Head of caudate nucleus (tissue), 42 donors: ENCODE measurements at regions not wholly inside any gene's neighbourhood (a gene's known extent, or its start where the extent isn't known, plus 50 kb on each side); places are given as distances from the start of the nearest gene placed in this dataset.

Experiments used
- DNase-seq, 42 donors: peaks; one replicate each; pipeline versions ENCODE4 v3.0.0 to v3.0.0-alpha.2; 2020 to 2021; ENCODE audit warnings: mixed read lengths in 7 of 42
- intact Hi-C: fragments of 100-400 bp; cut with DNase I; formaldehyde crosslinking; loops from one replicate; pipeline ENCODE4 v1.15.0; 2022

DNA sequence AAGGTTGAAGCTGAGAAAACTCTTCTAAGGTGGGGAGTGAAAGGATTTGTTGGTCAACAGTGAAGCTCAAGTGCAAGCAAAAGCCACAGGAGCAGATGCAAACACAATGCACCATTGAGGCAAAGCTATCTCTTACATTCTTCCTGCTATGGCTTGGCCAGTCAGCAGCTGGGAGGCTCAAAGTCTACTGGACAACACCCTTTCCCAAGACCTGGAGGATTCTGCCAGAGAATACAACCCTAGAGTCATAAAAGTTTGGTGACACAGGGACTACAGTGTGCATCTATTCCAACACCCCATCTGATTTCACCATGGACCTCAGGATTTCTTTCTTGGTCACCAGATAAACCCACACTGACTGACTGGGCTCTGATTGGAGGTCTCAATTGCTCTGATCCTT, 342.0 kb downstream of the HRH4 start:
- DNase-seq = no peak
- intact Hi-C loops = no loop called here

DNA sequence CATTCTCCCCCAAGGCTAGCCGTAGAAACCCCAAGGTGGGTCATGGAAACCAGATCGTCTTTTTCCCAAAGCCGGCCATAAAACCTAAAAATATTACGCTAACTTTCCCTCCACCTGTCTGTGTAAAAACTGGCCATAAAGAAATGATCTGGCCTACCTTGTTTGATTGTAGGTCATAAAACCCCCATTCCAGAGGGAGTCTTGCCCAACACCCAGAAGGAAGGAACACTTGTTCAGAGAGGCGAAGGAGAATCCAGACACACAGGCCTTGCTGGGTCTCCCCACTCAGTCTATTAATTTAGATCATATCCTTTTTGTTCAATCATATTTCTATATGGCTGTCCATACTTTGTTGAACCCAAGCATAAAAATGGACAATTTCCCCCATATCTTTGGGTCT, 344.7 kb downstream of the HRH4 start:
- no peak for DNase-seq
- intact Hi-C loops = no loop called here

DNA sequence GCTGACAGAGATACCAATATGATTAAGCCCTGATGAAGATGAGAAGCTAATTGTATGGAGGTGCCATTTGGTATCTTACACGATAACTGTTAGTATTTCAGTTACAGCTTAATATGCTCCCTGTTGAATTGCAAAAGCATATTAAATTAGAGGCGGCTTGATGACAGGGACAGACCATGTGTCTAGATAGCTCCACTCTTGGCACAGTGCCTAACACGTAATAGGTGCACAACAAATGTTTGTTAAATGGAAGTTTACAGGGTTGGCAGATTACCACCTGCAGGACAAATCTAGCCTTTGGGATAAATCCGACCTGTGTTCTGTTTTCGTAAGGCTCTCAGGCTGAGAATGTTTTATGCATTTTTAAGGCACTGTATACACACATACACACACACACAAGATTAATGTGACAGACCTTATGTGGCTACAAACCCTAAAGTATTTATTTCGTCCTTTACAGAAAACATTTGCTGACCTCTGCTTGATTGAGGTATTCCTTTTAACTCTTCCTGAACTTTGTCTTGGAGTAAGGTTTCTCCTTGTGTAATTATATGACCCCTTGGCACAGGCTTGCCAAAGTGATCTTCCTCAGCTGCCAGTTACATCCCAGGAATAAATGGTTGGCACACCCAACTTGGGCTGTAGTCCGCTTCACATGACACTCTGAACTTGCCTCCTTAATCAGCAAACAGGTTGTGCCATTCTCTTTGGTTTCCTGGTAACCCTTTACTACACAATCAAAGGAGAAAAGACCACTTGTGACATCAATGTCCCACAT, 348.9 kb downstream of the HRH4 start:
- intact Hi-C loops = no loop called here
- no peak for DNase-seq

GRCh38 chr18:24810561-24811305, 350.3 kb downstream of the HRH4 start:
- intact Hi-C loops = no loop called here
- DNase-seq = no peak

GRCh38 chr18:24811950-24812681, 351.7 kb downstream of the HRH4 start:
- intact Hi-C loops = no loop called here
- no peak for DNase-seq

GRCh38 chr18:24814521-24814920, 354.1 kb downstream of the HRH4 start:
- intact Hi-C loops = no loop called here
- DNase-seq = peak in 5 of 42 donors; percentile 7 to 37 (median 15)

GRCh38 chr18:24817150-24817549, 356.7 kb downstream of the HRH4 start:
- no peak for DNase-seq
- intact Hi-C loops = no loop called here

GRCh38 chr18:24817587-24818371, 357.3 kb downstream of the HRH4 start:
- intact Hi-C loops = no loop called here
- peak in 12 of 42 donors; percentile 4 to 37 (median 10) for DNase-seq

- intact Hi-C loops = no loop called here
- peak in 2 of 42 donors; percentile 4 to 14 for DNase-seq
These were observed 358.0 kb downstream of the HRH4 start for GRCh38 chr18:24818441-24818840.

DNA sequence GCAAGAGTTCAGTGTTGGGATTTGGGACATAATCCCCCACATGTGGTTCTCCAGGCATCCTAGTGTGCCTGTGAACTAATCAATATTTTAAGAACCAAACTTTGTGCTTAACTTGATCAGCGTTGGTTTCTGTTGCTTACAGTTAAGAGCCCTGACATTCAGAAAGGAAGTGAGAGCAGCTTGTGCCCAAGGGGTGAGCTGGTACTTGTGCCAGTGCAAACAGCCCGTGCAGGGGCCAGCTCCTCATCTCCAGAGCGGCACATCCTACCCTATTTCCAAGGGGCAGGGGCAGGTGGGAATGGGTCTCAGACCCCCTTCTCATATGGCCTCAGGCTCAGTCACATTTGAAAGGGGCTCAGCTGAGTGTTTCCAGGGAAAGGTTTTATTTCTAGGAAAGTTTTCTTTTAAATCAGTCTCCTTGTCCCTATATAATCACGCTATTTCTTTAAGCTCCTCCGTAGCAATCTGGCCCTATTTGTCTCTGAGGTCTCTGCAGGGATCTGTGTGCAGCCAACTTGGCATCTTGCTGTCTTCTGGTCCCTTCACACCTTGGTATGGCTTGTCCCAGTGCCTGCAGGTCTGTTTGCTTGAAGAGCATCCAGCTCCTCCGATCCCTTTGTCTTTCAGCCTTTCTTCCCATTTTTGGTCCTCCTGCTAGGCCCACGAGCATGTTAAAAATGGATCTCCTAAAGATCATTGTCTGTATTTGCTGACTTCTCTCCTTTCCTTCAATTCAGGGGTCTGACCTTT, 358.9 kb downstream of the HRH4 start:
- intact Hi-C loops = no loop called here

DNA sequence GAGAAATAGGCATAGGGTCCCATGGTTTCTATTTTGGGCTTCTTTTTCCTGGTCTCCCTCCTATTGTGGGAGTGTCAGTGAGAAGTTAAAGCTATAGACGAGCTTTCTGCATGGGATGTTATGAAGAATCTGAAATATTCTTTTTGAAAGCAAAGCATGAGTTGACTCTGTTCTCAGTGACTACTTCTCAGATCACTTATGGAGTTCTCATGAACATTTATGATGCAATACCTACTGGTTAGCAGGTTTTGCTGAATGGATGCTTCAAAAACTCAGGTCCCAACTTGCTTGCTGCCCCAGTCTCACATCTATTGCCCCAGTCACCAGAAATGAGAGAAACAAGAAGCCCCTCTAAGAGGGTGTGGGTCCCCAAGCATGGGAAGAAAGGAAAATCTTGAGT, 365.0 kb downstream of the HRH4 start:
- DNase-seq = no peak
- intact Hi-C loops = no loop called here

More for the DNA sequence above, 358.9 kb downstream of the HRH4 start:
- DNase-seq = peak in 1 of 42 donors; percentile 18

DNA sequence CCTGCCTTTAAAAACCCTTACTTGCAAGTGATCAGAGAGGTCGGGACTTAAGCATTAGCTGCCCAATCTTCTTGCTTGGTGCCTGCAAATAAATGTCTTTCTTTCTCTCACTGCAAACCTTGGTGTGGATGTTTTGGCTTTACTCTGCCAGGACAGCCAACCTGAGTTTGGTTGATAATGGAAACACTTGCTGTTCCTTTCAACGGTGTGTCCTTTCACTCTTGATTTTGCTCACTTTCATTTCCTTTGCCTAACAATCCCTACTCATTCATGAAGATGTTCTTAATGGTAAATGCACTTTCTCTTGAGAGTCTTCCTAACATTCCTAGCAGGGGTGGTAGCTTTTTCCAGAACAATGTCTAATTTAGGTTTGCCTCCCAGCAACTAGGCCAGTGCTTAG, 366.2 kb downstream of the HRH4 start:
- intact Hi-C loops = no loop called here
- no peak for DNase-seq

- intact Hi-C loops = no loop called here
- no peak for DNase-seq
These were observed 367.1 kb downstream of the HRH4 start for GRCh38 chr18:24827501-24827900.

DNA sequence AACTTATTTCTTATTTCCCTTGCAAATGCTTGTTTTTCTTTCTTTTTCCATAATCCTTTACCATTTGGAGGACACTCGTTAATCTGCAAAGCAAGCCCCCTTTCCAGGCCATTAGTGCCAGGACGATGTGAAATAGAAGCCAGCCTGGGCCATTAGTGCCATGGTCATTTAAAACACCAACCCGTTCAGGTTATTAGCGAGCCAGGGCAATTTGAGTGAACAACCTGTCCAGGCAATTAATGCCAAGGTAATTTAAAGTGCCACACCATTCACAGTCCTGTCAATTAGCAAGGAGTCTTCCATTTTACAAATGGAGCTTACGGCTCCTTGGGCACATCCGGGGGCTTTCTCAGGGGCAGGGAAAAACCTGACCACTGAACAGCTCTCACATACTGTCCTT, 370.6 kb downstream of the HRH4 start:
- no peak for DNase-seq

GRCh38 chr18:24831871-24832665, 371.6 kb downstream of the HRH4 start:
- intact Hi-C loops = no loop called here
- DNase-seq = no peak

More for the DNA sequence above, 370.6 kb downstream of the HRH4 start:
- intact Hi-C loops = no loop called here

GRCh38 chr18:24835751-24836150, 375.3 kb downstream of the HRH4 start:
- DNase-seq = no peak
- intact Hi-C loops = no loop called here

DNA sequence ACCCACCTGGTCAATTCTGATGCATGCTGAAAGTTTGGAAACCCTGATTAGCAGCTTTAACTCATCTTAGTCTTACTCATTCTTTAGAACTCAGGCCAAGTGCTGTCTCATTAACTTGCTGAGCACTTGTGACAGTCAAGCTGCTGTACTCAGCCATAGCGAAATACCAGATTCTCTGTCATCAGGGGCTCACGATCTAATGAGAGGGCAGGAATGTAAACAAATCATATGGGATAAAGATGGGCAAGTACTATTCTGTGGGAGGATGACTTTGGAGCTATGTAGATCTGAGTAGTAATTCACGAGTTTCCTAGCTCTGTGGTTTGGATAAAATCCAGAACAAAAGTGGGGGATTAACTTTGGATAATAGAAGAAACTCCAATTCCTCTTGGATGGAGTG, 376.6 kb downstream of the HRH4 start:
- DNase-seq = no peak
- intact Hi-C loops = no loop called here

- intact Hi-C loops = no loop called here
- DNase-seq = no peak
These were observed 379.6 kb downstream of the HRH4 start for GRCh38 chr18:24840051-24840450.
